ENCODE measurements at regions not wholly inside any gene's neighbourhood (a gene's known extent, or its start where the extent isn't known, plus 50 kb on each side); places are given as distances from the start of the nearest gene placed in this dataset. TPM values are rescaled to one million over a fixed set of nuclear protein-coding genes. Genes with fewer than 3 reads are reported as not detected.

GRCh38 chr4:54800831-54801530 lies 143.2 kb downstream of the KIT start:
- DNase-seq (ENCODE audit: extremely low spot score): no peak
- Histone ChIP-seq H3K27ac (ENCODE audit: low read depth) (no peak overlapping the region), H3K4me1 (ENCODE audit: insufficient read depth) (no peaks in the 10 kb centered on the region), H3K4me3 (ENCODE audit: low read depth, low read length) (no peak overlapping the region), H3K36me3 (ENCODE audit: insufficient read depth) (no peaks in the 10 kb centered on the region)
- WGBS: 73% methylated on average over 4 of the region's 4 CpGs

GRCh38 chr4:54794579-54794978 lies 136.8 kb downstream of the KIT start:
- 80% methylated on average over 4 of the region's 4 CpGs for WGBS
- Histone ChIP-seq H3K27ac (ENCODE audit: low read depth) (no peak overlapping the region), H3K4me3 (ENCODE audit: low read depth, low read length) (no peak overlapping the region), H3K4me1 (ENCODE audit: insufficient read depth) (no peaks in the 10 kb centered on the region), H3K36me3 (ENCODE audit: insufficient read depth) (no peaks in the 10 kb centered on the region)
- DNase-seq (ENCODE audit: extremely low spot score): no peak

GRCh38 chr4:54793856-54794422 lies 136.2 kb downstream of the KIT start:
- Histone ChIP-seq H3K27ac (ENCODE audit: low read depth) (no peak overlapping the region), H3K4me1 (ENCODE audit: insufficient read depth) (no peaks in the 10 kb centered on the region), H3K4me3 (ENCODE audit: low read depth, low read length) (no peak overlapping the region), H3K36me3 (ENCODE audit: insufficient read depth) (no peaks in the 10 kb centered on the region)
- no peak for DNase-seq (ENCODE audit: extremely low spot score)
- WGBS: 25% methylated on average over 2 of the region's 2 CpGs

Small RNAs in the stretch of these regions (small RNA-seq; reads per million reads assigned to genes)
- gene RPL38P3: not detected
